ENCODE measurements at regions not wholly inside any gene's neighbourhood (a gene's known extent, or its start where the extent isn't known, plus 50 kb on each side); places are given as distances from the start of the nearest gene placed in this dataset.

DNA sequence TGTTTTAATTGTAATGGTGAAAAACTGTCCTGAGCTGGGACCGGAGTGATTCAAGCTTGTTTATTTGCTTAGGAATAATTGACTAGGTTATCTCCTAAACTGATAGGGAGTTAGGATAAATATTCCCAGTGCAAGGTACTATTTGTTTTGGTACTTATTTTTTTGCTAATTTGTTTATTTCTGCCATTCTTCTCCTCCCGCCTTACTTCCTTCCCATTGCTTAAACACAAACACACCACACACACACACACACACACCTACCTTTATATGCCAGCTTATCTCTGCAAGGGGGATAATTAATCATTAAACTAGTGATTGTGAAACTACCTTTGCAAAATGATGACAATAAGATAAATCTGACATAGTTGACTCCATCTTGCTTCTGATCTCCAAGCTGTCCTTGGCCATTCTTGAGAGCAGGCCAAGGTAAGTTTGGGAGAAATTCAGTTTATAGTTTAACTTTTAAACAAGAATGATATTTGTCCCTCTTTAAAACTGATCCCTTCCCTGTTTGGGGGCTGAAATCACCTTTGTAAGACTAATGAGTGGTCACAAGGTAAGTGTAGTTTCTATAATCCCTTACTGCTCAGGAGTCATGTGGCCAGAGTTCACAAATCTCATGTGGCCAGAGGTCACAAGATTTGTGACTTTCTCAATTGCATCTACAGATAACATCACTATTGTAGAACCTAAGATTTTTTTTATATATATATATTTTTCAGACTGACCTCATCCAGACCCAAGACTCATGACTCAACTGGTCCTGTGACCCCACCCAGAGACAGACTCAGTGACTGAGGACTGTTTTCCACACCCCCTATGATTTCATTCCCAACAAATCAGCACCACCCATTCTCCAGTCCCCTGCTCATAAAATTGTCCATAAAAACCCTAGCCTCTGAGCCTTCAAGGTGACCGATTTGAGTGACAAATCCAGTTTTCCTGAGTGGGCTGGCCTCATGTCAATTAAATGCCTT is 83.1 kb upstream of the LRRTM4 start:
- no peaks in the 10 kb centered on the region for H3K4me1 Mint-ChIP-seq
- no peaks in the 10 kb centered on the region for H3K36me3 Mint-ChIP-seq (ENCODE audit: low read depth)
- no peak overlapping the region for H3K4me3 Mint-ChIP-seq
- TF ChIP-seq, protein P1, sequence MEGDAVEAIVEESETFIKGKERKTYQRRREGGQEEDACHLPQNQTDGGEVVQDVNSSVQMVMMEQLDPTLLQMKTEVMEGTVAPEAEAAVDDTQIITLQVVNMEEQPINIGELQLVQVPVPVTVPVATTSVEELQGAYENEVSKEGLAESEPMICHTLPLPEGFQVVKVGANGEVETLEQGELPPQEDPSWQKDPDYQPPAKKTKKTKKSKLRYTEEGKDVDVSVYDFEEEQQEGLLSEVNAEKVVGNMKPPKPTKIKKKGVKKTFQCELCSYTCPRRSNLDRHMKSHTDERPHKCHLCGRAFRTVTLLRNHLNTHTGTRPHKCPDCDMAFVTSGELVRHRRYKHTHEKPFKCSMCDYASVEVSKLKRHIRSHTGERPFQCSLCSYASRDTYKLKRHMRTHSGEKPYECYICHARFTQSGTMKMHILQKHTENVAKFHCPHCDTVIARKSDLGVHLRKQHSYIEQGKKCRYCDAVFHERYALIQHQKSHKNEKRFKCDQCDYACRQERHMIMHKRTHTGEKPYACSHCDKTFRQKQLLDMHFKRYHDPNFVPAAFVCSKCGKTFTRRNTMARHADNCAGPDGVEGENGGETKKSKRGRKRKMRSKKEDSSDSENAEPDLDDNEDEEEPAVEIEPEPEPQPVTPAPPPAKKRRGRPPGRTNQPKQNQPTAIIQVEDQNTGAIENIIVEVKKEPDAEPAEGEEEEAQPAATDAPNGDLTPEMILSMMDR (conservative IDR thresholded peaks at IDR 0.05), result no peak
- H3K27ac Mint-ChIP-seq (ENCODE audit: unreplicated experiment), result no peak overlapping the region
- no peak for DNase-seq (ENCODE audit: low read depth, low spot score)
- no peaks in the 10 kb centered on the region for H3K27me3 Mint-ChIP-seq (ENCODE audit: low read depth)
- no peaks in the 10 kb centered on the region for H3K9me3 Mint-ChIP-seq

DNA sequence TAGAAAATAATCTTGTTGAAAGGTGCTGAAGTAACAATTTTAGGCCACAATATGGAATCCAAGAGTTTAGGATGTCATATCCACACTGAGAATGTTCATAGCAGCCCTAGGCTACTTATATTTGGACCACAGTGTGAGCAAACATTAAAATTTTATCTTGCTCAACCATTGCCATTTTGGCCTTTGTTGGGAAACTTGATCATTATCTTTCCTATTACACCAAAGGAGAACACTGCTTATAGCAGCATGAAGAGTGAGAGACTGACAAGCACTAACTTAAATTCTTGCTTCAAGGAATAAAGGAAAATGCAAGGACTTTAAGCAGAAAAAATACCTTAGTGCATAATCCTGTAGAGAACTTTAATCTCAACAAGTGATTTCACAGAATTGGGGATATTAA is 86.3 kb upstream of the LRRTM4 start:
- TF ChIP-seq, protein P1 (conservative IDR thresholded peaks at IDR 0.05), result no peak
- H3K36me3 Mint-ChIP-seq (ENCODE audit: low read depth), result peaks cover 4% of the 10 kb centered on the region
- no peaks in the 10 kb centered on the region for H3K27me3 Mint-ChIP-seq (ENCODE audit: low read depth)
- DNase-seq (ENCODE audit: low read depth, low spot score), result no peak
- H3K4me3 Mint-ChIP-seq, result no peak overlapping the region
- H3K9me3 Mint-ChIP-seq, result peaks cover 3% of the 10 kb centered on the region
- no peak overlapping the region for H3K27ac Mint-ChIP-seq (ENCODE audit: unreplicated experiment)
- no peaks in the 10 kb centered on the region for H3K4me1 Mint-ChIP-seq

DNA sequence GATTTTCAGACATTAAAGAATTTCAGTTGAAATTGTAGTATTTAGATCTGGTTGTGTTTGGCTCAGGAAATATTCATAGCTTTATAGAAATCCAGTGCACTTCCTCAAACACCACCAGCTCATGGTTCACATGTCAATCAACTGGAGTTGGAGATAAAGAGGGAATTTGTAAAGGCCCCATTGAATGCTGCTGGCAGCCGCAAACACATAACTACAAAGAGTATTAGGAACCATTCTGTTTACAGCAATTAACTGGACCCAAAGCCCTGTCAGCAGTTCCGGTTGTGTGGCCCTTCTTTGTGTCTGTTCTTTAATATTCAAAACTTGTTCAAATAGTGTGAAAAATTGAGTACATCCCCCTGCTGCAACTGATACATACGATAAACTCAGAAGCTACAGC is 107.4 kb upstream of the LRRTM4 start:
- Mint-ChIP-seq H3K27ac (ENCODE audit: unreplicated experiment) (peak overlapping the region; percentile 97), H3K4me3 (peak overlapping the region; percentile 83), H3K4me1 (peaks cover 31% of the 10 kb centered on the region), H3K9me3 (peaks cover 10% of the 10 kb centered on the region), H3K36me3 (ENCODE audit: low read depth) (peaks cover 3% of the 10 kb centered on the region), H3K27me3 (ENCODE audit: low read depth) (no peaks in the 10 kb centered on the region)
- TF ChIP-seq, protein P1 (conservative IDR thresholded peaks at IDR 0.05), result no peak
- DNase-seq (ENCODE audit: low read depth, low spot score), result peak; percentile 12

DNA sequence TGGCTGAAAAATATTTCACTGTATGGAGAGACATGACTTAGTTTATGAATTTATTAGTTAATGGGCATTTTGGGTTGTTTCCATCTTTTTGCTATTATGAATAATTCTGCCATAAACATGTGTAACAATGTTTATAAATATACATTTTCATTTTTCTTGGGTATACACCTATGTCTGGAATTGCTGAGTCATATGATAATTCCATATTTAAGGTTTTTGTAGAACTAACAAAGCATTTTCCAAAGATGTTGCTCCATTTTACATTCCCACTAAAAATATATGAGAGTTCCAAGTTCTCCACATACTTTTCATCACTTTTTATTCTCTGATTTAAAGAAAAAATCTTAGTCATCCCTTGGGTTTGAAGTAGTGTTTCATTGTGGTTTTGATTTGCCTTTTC is 108.8 kb upstream of the LRRTM4 start:
- DNase-seq (ENCODE audit: low read depth, low spot score), result no peak
- peaks cover 10% of the 10 kb centered on the region for H3K9me3 Mint-ChIP-seq
- TF ChIP-seq, protein P1 (conservative IDR thresholded peaks at IDR 0.05), result no peak
- H3K27me3 Mint-ChIP-seq (ENCODE audit: low read depth), result no peaks in the 10 kb centered on the region
- H3K27ac Mint-ChIP-seq (ENCODE audit: unreplicated experiment), result no peak overlapping the region
- no peak overlapping the region for H3K4me3 Mint-ChIP-seq
- H3K36me3 Mint-ChIP-seq (ENCODE audit: low read depth), result peaks cover 3% of the 10 kb centered on the region
- H3K4me1 Mint-ChIP-seq, result peaks cover 31% of the 10 kb centered on the region

DNA sequence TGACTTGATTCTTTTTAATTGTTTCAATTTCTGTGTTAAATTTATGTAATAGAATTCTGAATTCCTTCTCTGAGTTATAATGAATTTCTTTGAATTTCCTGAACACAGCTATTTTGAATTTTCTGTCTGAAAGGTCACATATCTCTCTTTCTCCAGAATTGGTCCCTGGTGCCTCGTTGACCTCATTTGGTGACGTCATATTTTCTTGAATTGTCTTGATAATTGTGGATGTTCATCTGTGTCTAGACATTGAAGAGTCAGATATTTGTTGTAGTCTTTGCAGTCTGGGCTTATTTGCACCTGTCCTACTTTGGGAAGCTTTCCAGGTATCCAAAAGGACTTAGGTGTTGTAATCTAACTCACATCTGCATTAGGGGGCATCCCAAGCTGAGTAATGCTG is 111.4 kb upstream of the LRRTM4 start:
- TF ChIP-seq, protein P1 (conservative IDR thresholded peaks at IDR 0.05), result no peak
- no peak overlapping the region for H3K4me3 Mint-ChIP-seq
- H3K4me1 Mint-ChIP-seq, result peaks cover 22% of the 10 kb centered on the region
- DNase-seq (ENCODE audit: low read depth, low spot score), result no peak
- H3K27me3 Mint-ChIP-seq (ENCODE audit: low read depth), result no peaks in the 10 kb centered on the region
- H3K27ac Mint-ChIP-seq (ENCODE audit: unreplicated experiment), result no peak overlapping the region
- peaks cover 13% of the 10 kb centered on the region for H3K9me3 Mint-ChIP-seq
- peaks cover 9% of the 10 kb centered on the region for H3K36me3 Mint-ChIP-seq (ENCODE audit: low read depth)

Measured in neural crest cell (in vitro differentiated cells).